GM23338 (cell line): ENCODE measurements at regions not wholly inside any gene's neighbourhood (a gene's known extent, or its start where the extent isn't known, plus 50 kb on each side); places are given as distances from the start of the nearest gene placed in this dataset.

Source experiments
- ATAC-seq: fragments of 200-7000 bp; cut with Tn5 transposase; 3 replicates; pipeline ENCODE4 v1.9.1; 2020
- DNase-seq: peaks from one replicate; pipeline ENCODE4 v3.0.0-alpha.2; 2015; ENCODE audit warnings: low spot score
- H2AFZ ChIP-seq: fragments of 200-600 bp; sonication (generic); 2 replicates; pipeline ENCODE4 v1.8.0; 2016; ENCODE audit warnings: antibody characterized with exemption, mild to moderate bottlenecking, moderate library complexity
- H3F3A ChIP-seq: fragments of 200-600 bp; sonication (generic); replicated peaks from 2 replicates; pipeline ENCODE4 v1.8.0; 2017; ENCODE audit warnings: antibody characterized with exemption, mixed run types, low read depth
- H3K27ac ChIP-seq: fragments of 200-600 bp; sonication (generic); 2 replicates; pipeline ENCODE4 v1.6.1; 2016; ENCODE audit warnings: low read depth
- H3K27me3 ChIP-seq: fragments of 200-600 bp; sonication (generic); 2 replicates; pipeline ENCODE4 v1.8.0; 2016; ENCODE audit warnings: mild to moderate bottlenecking, mixed run types, moderate library complexity; ENCODE audit not compliant: insufficient read depth
- H3K36me3 ChIP-seq: fragments of 200-600 bp; sonication (generic); 2 replicates; pipeline ENCODE4 v1.8.0; 2016; ENCODE audit warnings: mild to moderate bottlenecking; ENCODE audit not compliant: insufficient read depth
- H3K4me1 ChIP-seq: fragments of 200-600 bp; sonication (generic); 2 replicates; pipeline ENCODE4 v1.8.0; 2016; ENCODE audit warnings: mild to moderate bottlenecking, moderate library complexity; ENCODE audit not compliant: insufficient read depth
- H3K4me2 ChIP-seq: fragments of 200-600 bp; sonication (generic); 2 replicates; pipeline ENCODE4 v1.7.1; 2017; ENCODE audit warnings: mixed run types
- H3K4me3 ChIP-seq: fragments of 200-600 bp; sonication (generic); 2 replicates; pipeline ENCODE4 v1.6.1; 2016; ENCODE audit warnings: mixed run types
- H3K79me2 ChIP-seq: fragments of 200-600 bp; sonication (generic); replicated peaks from 2 replicates; pipeline ENCODE4 v1.8.0; 2017; ENCODE audit warnings: mild to moderate bottlenecking; ENCODE audit not compliant: insufficient read depth
- H3K9me2 ChIP-seq: fragments of 200-600 bp; sonication (generic); 2 replicates; pipeline ENCODE4 v1.8.0; 2017; ENCODE audit not compliant: insufficient read depth
- H4K20me1 ChIP-seq: fragments of 200-600 bp; sonication (generic); replicated peaks from 2 replicates; pipeline ENCODE4 v1.8.0; 2017; ENCODE audit warnings: mild to moderate bottlenecking; ENCODE audit not compliant: insufficient read depth
- H3K27ac Mint-ChIP-seq: 2 replicates; pipeline ENCODE4 v1.8.0; 2020; ENCODE audit warnings: inconsistent platforms, mild to moderate bottlenecking, moderate library complexity, mixed read lengths
- H3K27me3 Mint-ChIP-seq: 3 replicates; pipeline ENCODE4 v1.8.0; 2022; ENCODE audit warnings: low read depth, mild to moderate bottlenecking, moderate library complexity, mixed read lengths, inconsistent platforms; ENCODE audit not compliant: insufficient read depth, poor library complexity
- H3K36me3 Mint-ChIP-seq: 3 replicates; pipeline ENCODE4 v1.8.0; 2021; ENCODE audit warnings: low read depth, mild to moderate bottlenecking, inconsistent platforms, moderate library complexity, mixed read lengths
- H3K4me1 Mint-ChIP-seq: 3 replicates; pipeline ENCODE4 v1.8.0; 2020; ENCODE audit warnings: mild to moderate bottlenecking, inconsistent platforms, mixed read lengths
- H3K4me3 Mint-ChIP-seq: 3 replicates; pipeline ENCODE4 v1.8.0; 2021; ENCODE audit warnings: moderate library complexity, mild to moderate bottlenecking, inconsistent platforms, mixed read lengths
- H3K9me3 Mint-ChIP-seq: 3 replicates; pipeline ENCODE4 v1.8.0; 2020; ENCODE audit warnings: moderate library complexity, mild to moderate bottlenecking, inconsistent platforms, mixed read lengths
- CREB1 ChIP-seq: fragments of 250-450 bp; sonication (Bioruptor Pico); IDR thresholded peaks from 2 replicates; pipeline ENCODE4 v1.5.0; 2020; ENCODE audit warnings: low read depth, mild to moderate bottlenecking, moderate library complexity
- EZH2 ChIP-seq: fragments of 200-600 bp; sonication (generic); IDR thresholded peaks from one replicate; pipeline ENCODE4 v1.8.0; 2017; ENCODE audit warnings: antibody characterized with exemption, mild to moderate bottlenecking, low read depth; ENCODE audit not compliant: unreplicated experiment
- EZH2phosphoT487 ChIP-seq: fragments of 200-600 bp; sonication (generic); IDR thresholded peaks from one replicate; pipeline ENCODE4 v1.8.1; 2018; ENCODE audit warnings: antibody characterized with exemption; ENCODE audit not compliant: unreplicated experiment
- JUNB ChIP-seq: IDR thresholded peaks from one replicate; pipeline ENCODE4 v1.6.1; 2016; ENCODE audit warnings: antibody characterized with exemption; ENCODE audit not compliant: unreplicated experiment
- NANOG ChIP-seq: IDR thresholded peaks from 2 replicates; pipeline ENCODE4 v1.6.1; 2016; ENCODE audit warnings: antibody characterized with exemption, borderline replicate concordance
- POLR2AphosphoS5 ChIP-seq: IDR thresholded peaks from 2 replicates; pipeline ENCODE4 v1.6.1; 2016; ENCODE audit warnings: antibody characterized with exemption, low read depth
- REST ChIP-seq: IDR thresholded peaks from one replicate; pipeline ENCODE4 v1.6.1; 2018; ENCODE audit warnings: antibody characterized with exemption; ENCODE audit not compliant: unreplicated experiment
- STAT1 ChIP-seq: IDR thresholded peaks from one replicate; pipeline ENCODE4 v1.6.1; 2016; ENCODE audit warnings: antibody characterized with exemption; ENCODE audit not compliant: unreplicated experiment
- ZNF114 ChIP-seq: fragments of 250-450 bp; sonication (Bioruptor Pico); IDR thresholded peaks from 2 replicates; pipeline ENCODE4 v1.5.0; 2020; ENCODE audit warnings: mild to moderate bottlenecking, moderate library complexity
- ZNF331 ChIP-seq: fragments of 250-450 bp; sonication (Bioruptor Pico); IDR thresholded peaks from 2 replicates; pipeline ENCODE4 v1.5.0; 2020; ENCODE audit warnings: low read depth, mild to moderate bottlenecking, moderate library complexity
- ZNF462 ChIP-seq: fragments of 250-450 bp; sonication (Bioruptor Pico); IDR thresholded peaks from 2 replicates; pipeline ENCODE4 v1.5.0; 2020; ENCODE audit warnings: mild to moderate bottlenecking, moderate library complexity
- TF ChIP-seq, protein P1 (sequence below), 2 experiments: fragments of 200-600 bp in 1 of 2; sonication (generic) in 1 of 2; conservative IDR thresholded peaks; 2 replicates each; pipeline versions ENCODE4 v1.5.1 to v1.6.1; 2016 to 2017; ENCODE audit warnings: antibody characterized with exemption in 2 of 2, low read depth in 2 of 2, mild to moderate bottlenecking in 2 of 2, moderate library complexity in 1 of 2
- TF ChIP-seq, protein P2 (sequence below): IDR thresholded peaks from 2 replicates; pipeline ENCODE4 v1.6.1; 2016; ENCODE audit warnings: antibody characterized with exemption

DNA sequence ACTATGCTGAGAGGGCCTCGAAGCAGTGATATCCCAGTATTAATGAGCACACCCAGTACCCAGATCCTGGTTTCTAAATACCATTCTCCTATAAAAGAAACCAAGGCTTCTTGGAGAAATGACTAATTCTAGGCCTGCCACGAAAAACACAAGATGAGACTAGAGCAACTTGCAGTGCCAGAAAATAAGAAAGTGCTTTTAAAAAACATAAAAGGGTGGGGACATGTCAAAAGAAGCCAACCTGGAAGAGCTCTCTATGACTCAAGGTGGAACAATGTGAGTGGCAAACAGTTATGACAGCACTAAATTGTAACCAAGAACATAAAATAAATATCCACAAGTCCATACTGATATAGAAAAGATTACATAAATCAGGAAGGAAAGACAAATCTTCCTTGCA, 153.2 kb upstream of the KCNJ18 start:
- Histone ChIP-seq H3F3A (no peaks in the 10 kb centered on the region), H3K36me3 (no peaks in the 10 kb centered on the region), H3K27ac (no peak overlapping the region), H3K27me3 (no peaks in the 10 kb centered on the region), H4K20me1 (no peaks in the 10 kb centered on the region), H3K4me3 (no peak overlapping the region), H2AFZ (no peak overlapping the region), H3K79me2 (peaks cover 16% of the 10 kb centered on the region; the same call in 1 of the 2 replicates), H3K9me2 (no peaks in the 10 kb centered on the region; the same call in 1 of the 2 replicates), H3K4me2 (no peak overlapping the region), H3K4me1 (no peaks in the 10 kb centered on the region)
- H3K4me1 Mint-ChIP-seq: no peaks in the 10 kb centered on the region
- peaks cover 31% of the 10 kb centered on the region for H3K36me3 Mint-ChIP-seq
- DNase-seq (no peak), ATAC-seq (no peak)
- H3K4me3 Mint-ChIP-seq: no peak overlapping the region
- peaks cover 2% of the 10 kb centered on the region for H3K27me3 Mint-ChIP-seq
- TF ChIP-seq JUNB (no peak), ZNF462 (no peak), ZNF331 (CRISPR knock-in tag) (no peak), REST (no peak), POLR2AphosphoS5 (no peak), CREB1 (CRISPR knock-in tag) (no peak), EZH2 (no peak), EZH2phosphoT487 (no peak), STAT1 (no peak), ZNF114 (no peak), NANOG (no peak)
- TF ChIP-seq, protein P1, sequence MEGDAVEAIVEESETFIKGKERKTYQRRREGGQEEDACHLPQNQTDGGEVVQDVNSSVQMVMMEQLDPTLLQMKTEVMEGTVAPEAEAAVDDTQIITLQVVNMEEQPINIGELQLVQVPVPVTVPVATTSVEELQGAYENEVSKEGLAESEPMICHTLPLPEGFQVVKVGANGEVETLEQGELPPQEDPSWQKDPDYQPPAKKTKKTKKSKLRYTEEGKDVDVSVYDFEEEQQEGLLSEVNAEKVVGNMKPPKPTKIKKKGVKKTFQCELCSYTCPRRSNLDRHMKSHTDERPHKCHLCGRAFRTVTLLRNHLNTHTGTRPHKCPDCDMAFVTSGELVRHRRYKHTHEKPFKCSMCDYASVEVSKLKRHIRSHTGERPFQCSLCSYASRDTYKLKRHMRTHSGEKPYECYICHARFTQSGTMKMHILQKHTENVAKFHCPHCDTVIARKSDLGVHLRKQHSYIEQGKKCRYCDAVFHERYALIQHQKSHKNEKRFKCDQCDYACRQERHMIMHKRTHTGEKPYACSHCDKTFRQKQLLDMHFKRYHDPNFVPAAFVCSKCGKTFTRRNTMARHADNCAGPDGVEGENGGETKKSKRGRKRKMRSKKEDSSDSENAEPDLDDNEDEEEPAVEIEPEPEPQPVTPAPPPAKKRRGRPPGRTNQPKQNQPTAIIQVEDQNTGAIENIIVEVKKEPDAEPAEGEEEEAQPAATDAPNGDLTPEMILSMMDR (conservative IDR thresholded peaks at IDR 0.05; ENCODE audit: low read depth in 2 of 2): no peak
- TF ChIP-seq, protein P2, sequence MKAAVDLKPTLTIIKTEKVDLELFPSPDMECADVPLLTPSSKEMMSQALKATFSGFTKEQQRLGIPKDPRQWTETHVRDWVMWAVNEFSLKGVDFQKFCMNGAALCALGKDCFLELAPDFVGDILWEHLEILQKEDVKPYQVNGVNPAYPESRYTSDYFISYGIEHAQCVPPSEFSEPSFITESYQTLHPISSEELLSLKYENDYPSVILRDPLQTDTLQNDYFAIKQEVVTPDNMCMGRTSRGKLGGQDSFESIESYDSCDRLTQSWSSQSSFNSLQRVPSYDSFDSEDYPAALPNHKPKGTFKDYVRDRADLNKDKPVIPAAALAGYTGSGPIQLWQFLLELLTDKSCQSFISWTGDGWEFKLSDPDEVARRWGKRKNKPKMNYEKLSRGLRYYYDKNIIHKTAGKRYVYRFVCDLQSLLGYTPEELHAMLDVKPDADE: no peak
- H3K9me3 Mint-ChIP-seq: peaks cover 21% of the 10 kb centered on the region
- no peak overlapping the region for H3K27ac Mint-ChIP-seq
